Neural progenitor cell (in vitro differentiated cells): ENCODE measurements at regions not wholly inside any gene's neighbourhood (a gene's known extent, or its start where the extent isn't known, plus 50 kb on each side); places are given as distances from the start of the nearest gene placed in this dataset.

Experiments
- EZH2 ChIP-seq: fragments of 200-600 bp; sonication (generic); IDR thresholded peaks from 2 replicates; pipeline ENCODE4 v1.6.1; 2017; ENCODE audit warnings: antibody characterized with exemption, mild to moderate bottlenecking, moderate library complexity
- TF ChIP-seq, protein P1 (sequence below): fragments of 200-600 bp; sonication (generic); IDR thresholded peaks from 2 replicates; pipeline ENCODE4 v1.5.1; 2017; ENCODE audit warnings: antibody characterized with exemption, mild to moderate bottlenecking

DNA sequence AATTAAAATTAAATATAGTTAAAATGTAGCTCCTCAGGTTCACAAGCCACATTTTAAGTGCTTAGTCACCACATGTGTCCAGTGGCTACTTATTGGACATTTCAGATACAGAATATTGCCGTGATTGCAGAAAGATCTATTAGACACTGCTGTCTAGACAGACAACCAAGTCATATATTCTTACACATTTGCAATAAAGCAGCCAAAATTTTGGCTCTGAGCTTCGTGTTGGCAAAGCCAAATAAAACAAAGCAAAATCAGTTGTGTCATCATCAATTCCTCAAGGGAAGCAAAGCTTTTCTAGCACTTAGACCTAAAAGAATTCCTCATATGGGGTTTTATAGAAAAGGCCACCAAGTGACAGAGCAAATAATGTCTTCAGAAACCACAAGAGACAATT lies 193.1 kb upstream of the LPP start:
- TF ChIP-seq, protein P1, sequence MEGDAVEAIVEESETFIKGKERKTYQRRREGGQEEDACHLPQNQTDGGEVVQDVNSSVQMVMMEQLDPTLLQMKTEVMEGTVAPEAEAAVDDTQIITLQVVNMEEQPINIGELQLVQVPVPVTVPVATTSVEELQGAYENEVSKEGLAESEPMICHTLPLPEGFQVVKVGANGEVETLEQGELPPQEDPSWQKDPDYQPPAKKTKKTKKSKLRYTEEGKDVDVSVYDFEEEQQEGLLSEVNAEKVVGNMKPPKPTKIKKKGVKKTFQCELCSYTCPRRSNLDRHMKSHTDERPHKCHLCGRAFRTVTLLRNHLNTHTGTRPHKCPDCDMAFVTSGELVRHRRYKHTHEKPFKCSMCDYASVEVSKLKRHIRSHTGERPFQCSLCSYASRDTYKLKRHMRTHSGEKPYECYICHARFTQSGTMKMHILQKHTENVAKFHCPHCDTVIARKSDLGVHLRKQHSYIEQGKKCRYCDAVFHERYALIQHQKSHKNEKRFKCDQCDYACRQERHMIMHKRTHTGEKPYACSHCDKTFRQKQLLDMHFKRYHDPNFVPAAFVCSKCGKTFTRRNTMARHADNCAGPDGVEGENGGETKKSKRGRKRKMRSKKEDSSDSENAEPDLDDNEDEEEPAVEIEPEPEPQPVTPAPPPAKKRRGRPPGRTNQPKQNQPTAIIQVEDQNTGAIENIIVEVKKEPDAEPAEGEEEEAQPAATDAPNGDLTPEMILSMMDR: no peak
- no peak for TF ChIP-seq EZH2
